GM23248 (cell line): ENCODE measurements at regions not wholly inside any gene's neighbourhood (a gene's known extent, or its start where the extent isn't known, plus 50 kb on each side); places are given as distances from the start of the nearest gene placed in this dataset.
"Not testable (repeated sequence)": the region's sequence is repeated elsewhere in the genome, so short reads cannot be mapped to it uniquely, and the experiment has no call there.

ENCODE experiments used
- DNase-seq: peaks from one replicate; pipeline ENCODE4 v3.0.0-alpha.2; 2015
- H2AFZ ChIP-seq: fragments of 200-600 bp; sonication (generic); 2 replicates; pipeline ENCODE4 v1.6.1; 2016; ENCODE audit warnings: antibody characterized with exemption
- H3F3A ChIP-seq: fragments of 200-600 bp; sonication (generic); 2 replicates; pipeline ENCODE4 v1.6.1; 2016; ENCODE audit warnings: mild to moderate bottlenecking, antibody characterized with exemption, mixed run types; ENCODE audit not compliant: insufficient read depth
- H3K27ac ChIP-seq: fragments of 200-600 bp; sonication (generic); 2 replicates; pipeline ENCODE4 v1.5.1; 2016; ENCODE audit warnings: mild to moderate bottlenecking
- H3K27me3 ChIP-seq: fragments of 200-600 bp; sonication (generic); replicated peaks from 2 replicates; pipeline ENCODE4 v1.6.1; 2016; ENCODE audit warnings: mild to moderate bottlenecking; ENCODE audit not compliant: insufficient read depth
- H3K36me3 ChIP-seq: fragments of 200-600 bp; sonication (generic); 2 replicates; pipeline ENCODE4 v1.6.1; 2016; ENCODE audit warnings: low read depth, mild to moderate bottlenecking
- H3K4me1 ChIP-seq: fragments of 200-600 bp; sonication (generic); 2 replicates; pipeline ENCODE4 v1.6.1; 2016; ENCODE audit warnings: mild to moderate bottlenecking; ENCODE audit not compliant: insufficient read depth
- H3K4me2 ChIP-seq: fragments of 200-600 bp; sonication (generic); one replicate; pipeline ENCODE4 v1.6.1; 2016; ENCODE audit warnings: mild to moderate bottlenecking; ENCODE audit not compliant: unreplicated experiment
- H3K4me3 ChIP-seq: fragments of 200-600 bp; sonication (generic); 2 replicates; pipeline ENCODE4 v1.5.1; 2016; ENCODE audit warnings: mild to moderate bottlenecking
- H3K79me2 ChIP-seq: fragments of 200-600 bp; sonication (generic); 2 replicates; pipeline ENCODE4 v1.6.1; 2016; ENCODE audit warnings: mild to moderate bottlenecking; ENCODE audit not compliant: insufficient read depth
- H3K9ac ChIP-seq: fragments of 200-600 bp; sonication (generic); 2 replicates; pipeline ENCODE4 v1.6.1; 2016; ENCODE audit warnings: mild to moderate bottlenecking
- H3K9me2 ChIP-seq: fragments of 200-600 bp; sonication (generic); 2 replicates; pipeline ENCODE4 v1.6.1; 2016; ENCODE audit warnings: mixed run types, mild to moderate bottlenecking, moderate library complexity; ENCODE audit not compliant: insufficient read depth
- H3K9me3 ChIP-seq: fragments of 200-600 bp; sonication (generic); one replicate; pipeline ENCODE4 v1.6.1; 2017; ENCODE audit warnings: low read depth
- H4K20me1 ChIP-seq: fragments of 200-600 bp; sonication (generic); 2 replicates; pipeline ENCODE4 v1.6.0; 2016; ENCODE audit not compliant: insufficient read depth
- WGBS, 2 experiments: methylation state at CpG; one replicate each; pipeline ENCODE4 v1.1.6; 2015 to 2017; ENCODE audit warnings: low lambda C conversion rate in 2 of 2, low coverage in 1 of 2; ENCODE audit errors: missing lambda C conversion rate in 2 of 2; 5-methylcytosine and 5-hydroxymethylcytosine counted together
- in situ Hi-C: fragments of 300-500 bp; cut with MboI; formaldehyde crosslinking; loops from 2 replicates; pipeline ENCODE4 v1.15.0; 2020

- DNase-seq, H3F3A ChIP-seq, H2AFZ ChIP-seq, H3K4me2 ChIP-seq, H3K9ac ChIP-seq, H3K27ac ChIP-seq, H3K27me3 ChIP-seq, H3K79me2 ChIP-seq, H4K20me1 ChIP-seq, H3K9me2 ChIP-seq, H3K9me3 ChIP-seq, H3K4me3 ChIP-seq, in situ Hi-C loops, H3K36me3 ChIP-seq, H3K4me1 ChIP-seq: not testable (repeated sequence)
- 21 to 23% methylated on average over 13 to 14 of the region's 14 CpGs for WGBS, 2 experiments
Measured at GRCh38 chr19:14297883-14298576, 83.2 kb upstream of the ADGRE5 start.

- H3K9me3 ChIP-seq, H3K4me3 ChIP-seq, H4K20me1 ChIP-seq, H3K79me2 ChIP-seq, H3K27ac ChIP-seq, H3K4me1 ChIP-seq, H3F3A ChIP-seq, H3K9ac ChIP-seq, H3K9me2 ChIP-seq, H2AFZ ChIP-seq, in situ Hi-C loops, H3K36me3 ChIP-seq, H3K4me2 ChIP-seq: not testable (repeated sequence)
- DNase-seq, result peak; percentile 9
- peaks cover 18% of the 10 kb centered on the region for H3K27me3 ChIP-seq
- WGBS, 2 experiments, result 83 to 89% methylated on average over 5 of the region's 5 CpGs
Measured at GRCh38 chr19:14294974-14295373, 86.3 kb upstream of the ADGRE5 start.

GRCh38 chr19:14293816-14294170 is 87.5 kb upstream of the ADGRE5 start:
- H3K9ac ChIP-seq, H3K36me3 ChIP-seq, H3K9me2 ChIP-seq, H3K27ac ChIP-seq, H3K4me1 ChIP-seq, DNase-seq, H2AFZ ChIP-seq, H3K79me2 ChIP-seq, H3F3A ChIP-seq, H4K20me1 ChIP-seq, in situ Hi-C loops, H3K4me3 ChIP-seq, H3K4me2 ChIP-seq, H3K9me3 ChIP-seq: not testable (repeated sequence)
- peaks cover 18% of the 10 kb centered on the region for H3K27me3 ChIP-seq
- 30 to 36% methylated on average over 5 to 6 of the region's 7 CpGs for WGBS, 2 experiments

GRCh38 chr19:14293101-14293815 is 87.3 kb upstream of the ADGRL1 start:
- H3K9me3 ChIP-seq, DNase-seq, H3K79me2 ChIP-seq, H3K9ac ChIP-seq, H3K4me2 ChIP-seq, H3K27ac ChIP-seq, H3K4me1 ChIP-seq, H3K4me3 ChIP-seq, in situ Hi-C loops, H2AFZ ChIP-seq, H3F3A ChIP-seq, H3K9me2 ChIP-seq, H4K20me1 ChIP-seq, H3K36me3 ChIP-seq: not testable (repeated sequence)
- 5 to 8% methylated on average over 12 to 25 of the region's 26 CpGs for WGBS, 2 experiments
- peaks cover 17% of the 10 kb centered on the region for H3K27me3 ChIP-seq

- 62 to 68% methylated on average over 14 to 15 of the region's 15 CpGs for WGBS, 2 experiments
- H2AFZ ChIP-seq, H3K4me1 ChIP-seq, H3K9me3 ChIP-seq, H3K4me2 ChIP-seq, in situ Hi-C loops, H3K9ac ChIP-seq, H4K20me1 ChIP-seq, H3K36me3 ChIP-seq, H3K27ac ChIP-seq, H3K27me3 ChIP-seq, DNase-seq, H3K79me2 ChIP-seq, H3F3A ChIP-seq, H3K4me3 ChIP-seq, H3K9me2 ChIP-seq: not testable (repeated sequence)
Measured at GRCh38 chr19:14289810-14290209, 83.8 kb upstream of the ADGRL1 start.

GRCh38 chr19:14287837-14288236 is 81.9 kb upstream of the ADGRL1 start:
- H3K4me2 ChIP-seq, H3K4me1 ChIP-seq, H3K27ac ChIP-seq, H3K79me2 ChIP-seq, H3K9ac ChIP-seq, H4K20me1 ChIP-seq, H3K9me3 ChIP-seq, H2AFZ ChIP-seq, in situ Hi-C loops, H3K9me2 ChIP-seq, DNase-seq, H3K4me3 ChIP-seq, H3K27me3 ChIP-seq, H3K36me3 ChIP-seq: not testable (repeated sequence)
- peaks cover 12% of the 10 kb centered on the region for H3F3A ChIP-seq
- WGBS, 2 experiments, result 67 to 74% methylated on average over 3 to 4 of the region's 4 CpGs

GRCh38 chr19:14286594-14286993 is 80.6 kb upstream of the ADGRL1 start:
- DNase-seq, in situ Hi-C loops, H3K4me1 ChIP-seq, H3K9me2 ChIP-seq, H3K9ac ChIP-seq, H3K4me2 ChIP-seq, H4K20me1 ChIP-seq, H3K27me3 ChIP-seq, H3K36me3 ChIP-seq, H2AFZ ChIP-seq, H3K9me3 ChIP-seq, H3K4me3 ChIP-seq, H3K27ac ChIP-seq, H3K79me2 ChIP-seq: not testable (repeated sequence)
- WGBS, 2 experiments, result 58 to 70% methylated on average over 4 of the region's 4 CpGs
- peaks cover 12% of the 10 kb centered on the region for H3F3A ChIP-seq
